Bone marrow (tissue), 2 donors: ENCODE measurements at regions not wholly inside any gene's neighbourhood (a gene's known extent, or its start where the extent isn't known, plus 50 kb on each side); places are given as distances from the start of the nearest gene placed in this dataset.

Source experiments
- DNase-seq, 2 donors: peaks; one replicate each; lab custom pipeline; 2025; lab: John Stamatoyannopoulos, UW

DNA sequence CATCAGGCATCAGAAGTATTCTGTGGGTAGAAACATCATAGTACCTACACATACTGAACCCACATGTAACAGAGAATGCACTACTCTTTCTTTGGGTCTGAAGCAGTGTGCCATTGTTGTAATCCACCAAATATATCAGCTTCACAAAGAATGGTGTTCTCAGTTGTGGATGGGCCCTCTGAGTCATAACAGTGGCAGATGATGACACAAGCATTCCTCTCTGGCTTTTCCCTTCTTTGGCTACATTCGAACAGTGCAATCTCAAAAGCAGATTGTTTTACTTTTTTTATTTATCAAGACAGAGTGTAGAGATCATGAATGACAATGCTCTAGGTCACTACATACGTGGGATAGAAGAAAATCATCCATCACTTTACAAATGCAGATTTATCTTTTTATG lies 247.2 kb upstream of the EPHA5 start:
- no peak for DNase-seq

- no peak for DNase-seq
Measured at GRCh38 chr4:65911720-65912119, 241.4 kb upstream of the EPHA5 start.

GRCh38 chr4:65893957-65894755 lies 223.9 kb upstream of the EPHA5 start:
- DNase-seq = no peak

DNA sequence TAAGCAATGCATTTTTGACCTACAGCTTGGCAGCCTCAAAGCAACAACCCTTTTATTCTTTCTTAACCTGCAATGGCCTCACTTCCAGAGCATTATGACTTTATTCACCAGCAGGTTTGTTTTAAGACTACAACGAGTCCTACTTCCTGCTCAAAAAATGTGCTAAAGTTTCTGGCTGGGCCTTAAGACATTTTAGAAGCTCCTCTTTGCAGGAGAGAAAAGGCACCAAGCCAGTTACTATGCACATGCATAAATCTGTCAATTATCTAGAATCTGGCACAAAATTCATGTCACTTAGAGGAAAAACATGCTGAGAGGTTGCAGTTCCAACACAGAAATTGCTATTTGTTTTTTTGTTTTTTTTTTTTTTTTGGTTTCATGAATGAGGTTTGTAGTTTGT lies 223.0 kb upstream of the EPHA5 start:
- no peak for DNase-seq

- DNase-seq = no peak
Measured at GRCh38 chr4:65880594-65880993, 210.3 kb upstream of the EPHA5 start.

DNA sequence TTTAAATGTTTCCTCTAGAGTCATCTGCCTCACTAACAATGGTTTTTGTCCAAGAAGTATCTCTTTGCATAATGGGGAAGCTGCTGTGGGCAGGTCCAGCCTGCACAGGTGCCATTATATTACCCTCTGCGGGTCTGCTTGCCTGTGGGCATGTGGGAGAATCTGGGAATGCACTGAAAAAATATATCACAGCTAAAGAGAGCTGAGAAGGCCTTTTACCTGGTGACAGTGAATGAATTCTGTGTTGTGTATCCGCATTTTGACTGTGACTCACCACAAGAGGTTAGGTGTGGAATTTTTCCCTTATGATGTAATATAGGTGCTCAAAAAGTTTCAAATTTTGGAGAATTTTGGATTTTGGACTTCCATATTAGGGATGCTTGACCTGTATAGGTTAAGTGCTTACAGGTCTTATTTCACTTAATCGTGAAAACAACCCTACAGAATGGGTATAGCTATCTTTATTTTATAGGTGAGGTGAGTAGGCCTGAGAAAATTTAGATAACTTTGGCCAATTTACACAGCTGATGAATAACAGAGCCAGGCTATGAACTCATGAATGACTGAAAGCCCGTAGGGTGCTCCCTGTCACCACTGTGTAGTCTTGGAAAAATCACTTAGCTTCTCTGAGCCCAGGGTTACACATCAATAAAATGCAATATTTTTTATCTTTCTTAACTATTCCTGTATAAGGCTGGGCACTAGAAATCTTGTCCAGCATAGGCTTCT lies 198.0 kb upstream of the EPHA5 start:
- DNase-seq = no peak

- no peak for DNase-seq
Measured at GRCh38 chr4:65865489-65865888, 195.2 kb upstream of the EPHA5 start.

DNA sequence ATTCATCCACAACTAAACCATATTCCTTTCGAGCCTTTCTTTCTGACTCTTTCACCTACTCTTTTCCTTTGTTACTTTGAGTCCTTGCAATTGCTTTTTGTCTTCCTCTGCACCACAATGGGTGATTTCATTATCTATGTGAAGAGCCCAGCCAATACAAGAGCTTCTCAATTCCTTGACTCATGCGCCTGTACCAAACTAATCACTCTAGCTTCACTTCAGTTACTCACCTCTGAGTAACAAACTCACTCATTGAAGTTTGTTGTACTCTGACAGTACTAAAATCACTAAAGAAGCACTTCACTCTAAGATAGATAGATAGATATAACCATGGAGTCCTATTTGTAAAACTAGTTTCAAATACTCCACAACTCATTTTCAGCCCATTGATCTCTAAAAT lies 191.7 kb upstream of the EPHA5 start:
- no peak for DNase-seq

DNA sequence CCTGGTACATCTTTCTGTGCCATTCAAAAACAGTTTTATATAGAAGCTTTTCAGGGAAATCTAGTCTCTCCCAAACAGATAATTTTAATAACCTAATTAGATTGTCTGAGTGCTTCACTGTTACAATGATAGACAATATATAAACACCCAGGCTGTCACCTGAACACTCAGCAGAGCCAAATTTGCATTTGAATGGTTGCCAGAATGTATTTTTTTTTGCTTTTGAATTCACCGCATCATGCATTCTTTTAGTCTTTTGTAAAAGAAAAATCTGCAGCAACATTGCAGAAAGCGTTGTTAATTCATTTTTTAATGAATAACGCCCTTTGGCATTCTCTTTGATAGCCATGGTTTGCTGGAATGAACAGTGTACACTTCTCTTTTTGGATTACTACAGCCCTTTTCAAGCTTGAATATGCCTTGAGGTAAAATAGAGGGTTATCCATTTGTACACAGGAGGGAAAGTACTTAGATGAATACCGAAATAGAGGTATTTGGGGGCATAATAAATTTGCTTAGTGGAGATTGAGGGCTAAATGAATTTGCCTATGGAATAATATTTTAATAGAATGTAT lies 175.0 kb upstream of the EPHA5 start:
- no peak for DNase-seq

- no peak for DNase-seq
Measured at GRCh38 chr4:65839164-65839931, 169.1 kb upstream of the EPHA5 start.

- no peak for DNase-seq
Measured at GRCh38 chr4:65834707-65835106, 164.4 kb upstream of the EPHA5 start.

DNA sequence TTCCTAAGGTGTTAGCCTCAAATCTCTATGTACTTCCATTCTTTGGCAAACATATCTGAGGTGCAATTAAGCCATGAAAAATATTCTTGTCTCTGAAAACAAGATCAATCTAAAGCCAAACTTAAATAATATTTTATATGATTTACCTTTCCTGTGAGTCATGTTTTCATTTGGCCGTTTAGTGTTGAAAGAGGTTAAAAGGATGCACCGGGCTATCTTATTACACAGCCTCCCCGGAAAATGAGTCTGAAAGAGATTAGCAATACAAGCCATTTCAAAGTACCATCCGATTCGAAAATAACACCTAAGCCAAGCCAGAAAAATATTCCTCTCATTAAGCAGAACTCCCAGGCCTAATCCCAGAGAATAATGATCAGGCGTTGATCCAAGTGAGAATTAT lies 161.5 kb upstream of the EPHA5 start:
- no peak for DNase-seq

DNA sequence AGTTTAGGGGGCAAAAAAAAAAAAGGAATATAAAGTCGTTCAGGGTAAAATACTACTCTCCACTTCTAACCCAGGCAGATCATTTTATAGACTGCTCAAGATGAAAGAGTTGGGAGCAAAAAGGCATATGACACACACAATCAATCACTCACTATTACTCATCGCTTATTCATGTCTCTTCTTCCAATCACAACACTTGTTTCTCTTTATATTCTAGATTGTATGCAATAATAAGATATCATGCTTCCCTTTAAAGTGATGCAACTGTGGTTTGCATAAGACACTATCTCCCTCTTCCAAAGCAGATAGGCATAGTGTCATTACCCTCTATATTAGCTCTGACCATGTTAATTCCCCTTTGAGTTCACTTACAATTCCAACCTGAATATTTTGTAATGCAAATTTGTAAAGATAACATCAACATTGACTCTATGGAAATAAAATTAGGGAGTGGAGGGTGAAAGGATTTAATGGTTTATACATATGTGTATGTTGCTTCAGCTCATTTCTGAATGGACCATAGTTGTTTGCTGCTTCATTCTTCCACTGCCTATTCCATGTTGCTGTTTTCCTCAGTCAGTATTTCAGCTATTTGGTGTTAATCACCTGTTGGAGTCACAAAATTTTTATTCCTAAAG lies 154.9 kb upstream of the EPHA5 start:
- no peak for DNase-seq

DNA sequence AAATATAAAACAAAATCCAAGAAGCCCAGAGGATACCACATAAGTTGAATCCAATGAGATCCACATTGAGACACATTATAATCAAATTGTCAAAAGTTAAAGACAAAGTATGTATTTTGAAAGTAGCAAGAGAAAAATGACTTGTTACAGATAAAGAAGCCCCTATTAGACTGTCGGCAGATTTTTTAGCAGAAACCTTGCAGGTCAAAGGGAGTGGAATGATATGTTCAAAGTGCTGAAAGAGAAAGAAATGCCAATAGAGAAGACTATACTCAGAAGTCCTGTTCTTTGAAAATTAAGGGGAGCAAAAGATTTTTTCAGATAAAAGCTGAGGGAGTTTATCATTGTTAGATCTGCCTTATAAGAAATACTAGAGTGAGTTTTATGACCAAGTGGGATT lies 148.9 kb upstream of the EPHA5 start:
- DNase-seq = no peak

DNA sequence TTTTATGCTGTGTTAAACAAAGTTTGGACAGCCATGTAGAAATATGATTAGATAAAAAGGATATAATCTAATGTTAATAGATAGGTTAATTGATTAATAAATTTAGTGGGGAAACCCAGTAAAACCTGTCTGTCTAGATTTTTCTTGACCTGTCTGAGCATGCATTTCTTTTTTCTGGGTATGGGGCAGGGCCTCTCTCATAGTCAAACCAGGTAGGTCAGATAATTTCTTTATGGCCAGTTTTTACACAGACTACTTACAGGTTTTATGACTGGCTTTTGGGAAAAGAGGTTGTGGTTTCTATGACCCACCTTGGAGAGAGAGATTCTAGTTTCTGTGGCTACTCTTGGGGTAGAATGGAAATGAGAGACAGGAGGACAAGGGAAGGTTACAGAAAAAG lies 135.6 kb upstream of the EPHA5 start:
- no peak for DNase-seq

DNA sequence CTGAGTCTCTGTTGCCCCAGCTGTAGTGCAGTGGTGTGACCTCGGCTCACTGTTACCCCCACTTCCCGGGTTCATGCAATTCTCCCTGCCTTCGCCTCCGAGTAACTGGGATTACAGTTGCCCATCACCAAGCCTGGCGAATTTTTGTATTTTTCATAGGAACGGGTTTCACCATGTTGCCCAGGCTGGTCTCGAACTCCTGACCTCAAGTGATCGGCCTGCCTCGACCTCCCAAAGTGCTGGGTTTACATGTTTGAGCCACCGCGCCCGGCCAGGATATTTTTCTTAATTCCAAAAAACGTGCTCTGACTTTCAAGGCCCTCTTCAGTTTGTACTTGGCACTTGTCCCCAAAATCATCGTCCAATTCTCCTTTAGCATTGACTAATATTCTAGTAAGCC lies 129.2 kb upstream of the EPHA5 start:
- no peak for DNase-seq

DNA sequence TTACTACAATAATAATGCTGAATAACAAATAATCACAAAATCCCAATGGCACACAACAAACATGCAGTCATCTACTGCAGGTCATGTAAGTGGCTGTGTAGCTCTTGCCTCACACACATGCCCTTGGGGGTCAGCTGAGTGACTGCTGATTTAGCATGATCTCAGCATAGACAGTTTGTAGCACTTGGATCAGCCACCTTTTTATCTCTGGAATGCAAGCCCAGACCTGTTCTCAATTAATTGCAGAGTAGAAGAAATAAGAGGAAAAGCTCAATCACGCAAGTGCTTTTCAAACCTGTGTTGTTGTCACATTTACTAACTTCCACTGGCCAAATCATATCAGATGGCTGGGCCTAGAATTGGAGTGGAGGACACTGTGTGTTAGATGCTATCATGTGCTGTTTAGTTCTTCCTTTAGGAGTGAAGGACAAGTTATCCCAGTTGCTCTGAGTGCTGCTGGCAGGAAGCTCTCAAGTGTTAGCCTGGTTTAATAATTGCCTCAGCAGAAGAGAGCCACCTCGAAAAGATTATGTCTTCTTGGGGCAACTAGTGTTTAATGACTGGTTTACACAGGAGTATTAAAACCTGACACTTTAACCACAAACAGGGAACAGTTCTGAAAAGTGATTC lies 128.3 kb upstream of the EPHA5 start:
- no peak for DNase-seq

GRCh38 chr4:65791812-65792308 lies 121.6 kb upstream of the EPHA5 start:
- DNase-seq = no peak

DNA sequence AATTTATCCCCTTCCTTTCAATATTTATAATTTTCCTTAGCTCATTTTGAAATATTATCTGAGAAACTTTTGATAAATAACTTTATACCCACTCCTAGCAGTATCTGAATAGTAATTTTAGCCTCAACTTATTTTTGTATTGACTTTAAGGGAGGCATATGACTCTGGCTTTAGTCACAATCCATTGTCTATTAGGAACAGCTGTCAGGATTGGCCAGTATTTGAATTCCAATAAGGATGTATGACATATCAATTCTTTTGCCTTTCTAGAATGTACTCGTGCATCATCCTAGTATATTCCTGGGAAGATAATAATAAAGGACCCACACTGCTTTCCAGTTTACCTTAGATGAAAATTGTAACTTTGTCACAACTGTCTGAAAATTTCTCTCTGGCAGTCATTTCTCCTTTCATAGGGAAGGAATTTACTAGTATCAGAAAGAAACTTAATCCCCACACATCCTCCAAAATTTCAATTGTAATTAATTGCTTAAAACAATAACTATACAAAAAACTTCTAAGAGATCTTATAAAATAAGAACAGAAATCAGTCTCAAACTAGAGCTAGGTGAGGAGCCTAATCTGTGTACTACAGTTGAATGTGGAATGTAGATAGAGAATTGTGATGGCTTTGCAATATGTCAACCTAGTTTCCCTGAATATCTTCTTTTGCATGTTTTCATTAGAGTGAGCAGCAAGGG lies 121.0 kb upstream of the EPHA5 start:
- no peak for DNase-seq

- DNase-seq = no peak
Measured at GRCh38 chr4:65789805-65790204, 119.5 kb upstream of the EPHA5 start.

DNA sequence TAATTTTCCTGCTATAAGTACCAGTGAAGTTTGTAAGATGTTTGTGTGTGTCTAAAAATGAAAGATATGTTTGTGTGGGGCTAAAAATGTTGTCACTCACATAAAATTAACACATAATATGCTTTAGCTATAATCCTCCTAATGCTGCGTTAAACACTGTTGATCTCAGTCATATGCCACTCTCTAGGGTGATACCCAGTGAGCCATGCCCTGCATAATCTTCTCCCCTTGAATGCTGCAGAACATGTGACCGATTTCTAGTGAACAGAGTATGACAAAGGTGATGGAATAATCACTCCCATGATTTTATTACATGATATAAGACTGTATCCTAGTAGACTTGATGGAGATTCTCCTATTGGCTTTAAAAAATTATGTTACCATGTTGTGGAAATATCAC lies 119.1 kb upstream of the EPHA5 start:
- no peak for DNase-seq
